ENCODE measurements at regions not wholly inside any gene's neighbourhood (a gene's known extent, or its start where the extent isn't known, plus 50 kb on each side); places are given as distances from the start of the nearest gene placed in this dataset.

- no peak for TF ChIP-seq CTCF (IDR thresholded peaks at IDR 0.05; ENCODE audit: extremely low read depth, missing control alignments)
- DNase-seq (ENCODE audit: low spot score) = no peak
These were observed 199.6 kb downstream of the GAS1 start for GRCh38 chr9:86747711-86748110.

DNA sequence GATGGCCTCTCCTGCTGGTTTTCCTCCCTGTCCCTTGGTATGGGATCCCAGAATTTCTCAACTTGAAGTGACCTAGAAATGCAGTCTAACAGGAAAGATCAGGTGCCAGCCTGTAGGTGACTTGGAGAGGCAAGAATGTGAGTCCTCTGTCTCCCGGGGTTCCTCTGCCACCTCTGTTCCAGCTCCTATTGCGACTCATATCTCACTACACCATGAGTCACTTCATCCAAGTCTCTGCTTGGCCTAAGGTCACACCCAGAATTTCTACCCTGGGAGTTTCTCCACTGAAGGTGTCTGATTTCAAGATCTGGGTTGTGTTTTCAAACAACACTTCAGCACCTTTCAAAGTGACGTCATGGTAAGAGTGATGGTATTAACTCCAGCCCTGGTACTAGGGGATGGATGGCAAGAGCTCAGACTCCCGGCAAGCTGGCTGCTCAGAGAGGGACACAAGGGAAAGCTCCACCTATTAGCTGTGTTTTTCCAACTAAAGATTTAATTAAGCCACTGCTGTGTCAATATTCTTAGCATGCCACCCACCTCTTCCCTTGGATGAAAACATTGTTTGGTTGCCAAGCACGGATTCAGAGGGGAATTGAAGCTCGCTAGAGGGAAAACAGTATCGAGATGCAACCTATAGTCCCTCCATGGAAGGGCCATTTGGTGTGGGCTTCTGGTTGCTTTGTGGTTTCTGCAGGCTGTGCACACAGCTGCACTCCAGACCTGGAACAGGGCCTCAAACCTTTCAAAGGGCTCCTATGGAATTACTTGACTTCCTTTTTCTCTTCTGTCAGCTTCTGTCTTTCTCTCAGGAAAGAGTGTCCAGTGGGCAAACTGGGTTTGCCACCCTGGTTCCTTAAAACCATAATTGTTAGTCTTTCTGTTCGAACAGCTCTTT is 205.7 kb downstream of the GAS1 start:
- DNase-seq (ENCODE audit: low spot score) = no peak
- TF ChIP-seq CTCF (IDR thresholded peaks at IDR 0.05; ENCODE audit: extremely low read depth, missing control alignments) = no peak

DNA sequence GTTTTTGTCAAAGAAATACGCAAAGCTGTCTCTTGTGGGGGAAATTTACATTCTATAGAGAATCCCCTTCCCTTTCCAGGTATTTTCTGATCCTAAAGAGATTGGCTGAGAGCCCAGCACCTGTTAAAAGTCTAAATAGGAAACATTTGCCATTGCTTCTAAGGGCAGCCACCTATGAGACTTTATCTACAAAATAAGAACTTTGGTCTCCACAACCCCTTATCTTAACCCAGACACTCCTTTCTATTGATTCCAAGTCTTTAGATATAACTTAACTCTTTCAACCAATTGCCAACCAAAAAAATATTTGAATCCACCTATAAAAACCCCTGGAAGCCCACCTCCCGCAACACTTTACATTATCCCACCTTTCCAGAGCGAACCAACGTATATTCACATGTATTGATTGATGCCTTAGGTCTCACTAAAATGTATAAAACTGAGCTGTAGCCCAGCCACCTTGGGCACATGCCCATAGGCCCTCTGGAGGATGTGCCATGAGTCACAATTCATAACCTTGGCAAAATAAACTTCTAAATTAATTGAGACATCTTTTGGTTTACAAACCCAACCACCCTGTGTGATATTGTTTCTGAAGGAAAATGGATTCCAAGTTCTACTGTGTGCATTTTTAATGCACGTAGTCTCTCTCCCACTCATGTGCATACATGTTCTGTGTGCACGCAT is 211.4 kb downstream of the GAS1 start:
- TF ChIP-seq CTCF (IDR thresholded peaks at IDR 0.05; ENCODE audit: extremely low read depth, missing control alignments) = no peak
- DNase-seq (ENCODE audit: low spot score) = no peak

DNA sequence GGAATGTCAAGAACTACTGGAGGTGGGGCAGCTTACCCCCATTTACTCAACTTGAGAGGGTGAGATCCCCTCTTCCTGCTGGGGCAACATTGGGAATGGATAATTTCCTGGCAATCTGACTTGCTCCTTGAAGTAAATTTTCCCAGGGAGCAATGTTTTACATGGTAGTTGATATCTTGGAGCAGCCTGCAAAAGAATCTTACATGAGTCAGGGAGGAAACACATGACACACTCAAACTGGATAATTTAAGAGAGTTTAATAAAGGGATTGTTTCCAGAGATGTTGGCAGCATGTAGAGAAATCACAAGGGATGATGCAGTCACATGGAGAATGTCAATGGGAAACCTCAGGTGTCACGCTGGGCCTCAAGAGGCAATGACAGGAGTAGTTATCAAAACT is 212.5 kb downstream of the GAS1 start:
- no peak for TF ChIP-seq CTCF (IDR thresholded peaks at IDR 0.05; ENCODE audit: extremely low read depth, missing control alignments)
- DNase-seq (ENCODE audit: low spot score) = no peak

DNA sequence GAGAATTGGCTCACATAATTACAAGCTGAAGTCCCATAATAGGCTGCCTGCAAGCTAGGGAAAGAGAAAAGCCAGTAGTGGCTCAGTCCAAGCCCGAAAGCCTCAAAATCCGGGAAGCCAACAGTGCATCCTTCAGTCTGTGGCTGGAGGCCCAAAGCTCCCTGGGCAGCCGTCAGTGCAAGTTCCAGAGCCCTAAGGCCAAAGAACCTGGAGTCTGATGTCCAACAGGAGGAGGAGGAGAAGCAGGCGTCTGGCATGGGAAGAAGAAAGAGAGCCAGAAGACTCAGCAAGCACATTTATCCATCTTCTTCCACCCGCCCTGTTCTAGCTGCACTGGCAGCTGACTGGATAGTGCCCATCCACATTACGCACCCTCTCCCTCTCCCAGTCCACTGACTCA is 213.4 kb downstream of the GAS1 start:
- DNase-seq (ENCODE audit: low spot score) = no peak

DNA sequence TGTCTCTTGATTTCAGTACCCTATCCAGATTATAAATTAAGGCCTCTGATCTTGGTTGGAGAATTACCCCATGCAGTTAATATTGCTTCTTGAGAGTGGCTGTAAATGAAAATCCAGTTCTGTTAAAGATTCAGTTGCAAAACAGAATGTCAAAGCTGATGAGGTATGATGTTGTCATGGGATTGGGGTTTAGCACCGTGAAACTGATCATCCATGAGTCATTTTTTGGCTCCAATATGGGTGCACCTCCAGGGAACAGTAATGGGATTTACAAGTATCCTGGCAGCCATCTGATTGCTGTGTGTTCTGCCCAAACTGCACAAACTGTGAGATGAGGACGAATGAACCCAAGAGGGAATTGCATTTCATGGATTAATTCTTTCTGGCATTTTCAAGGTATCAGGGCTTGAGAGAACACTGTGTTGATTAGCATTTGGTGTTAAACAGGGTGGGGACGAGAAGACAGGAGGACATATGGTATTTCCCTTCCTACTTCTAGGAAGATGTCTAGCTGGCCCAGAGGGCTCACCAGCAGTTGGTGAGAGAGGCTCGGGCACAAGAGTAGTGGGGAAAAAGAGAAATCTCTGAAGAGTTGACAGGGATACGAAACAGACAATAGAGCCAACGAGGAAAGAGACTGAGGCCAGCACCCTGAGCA is 214.7 kb downstream of the GAS1 start:
- DNase-seq (ENCODE audit: low spot score) = no peak
- TF ChIP-seq CTCF (IDR thresholded peaks at IDR 0.05; ENCODE audit: extremely low read depth, missing control alignments) = no peak

More for the DNA sequence above, 213.4 kb downstream of the GAS1 start:
- no peak for TF ChIP-seq CTCF (IDR thresholded peaks at IDR 0.05; ENCODE audit: extremely low read depth, missing control alignments)

All from GM20000 (cell line).